HG02970 (cell line): ENCODE measurements at regions not wholly inside any gene's neighbourhood (a gene's known extent, or its start where the extent isn't known, plus 50 kb on each side); places are given as distances from the start of the nearest gene placed in this dataset.
"Not testable (repeated sequence)": the region's sequence is repeated elsewhere in the genome, so short reads cannot be mapped to it uniquely, and the experiment has no call there.

Source experiments
- ATAC-seq: cut with Tn5 transposase; IDR thresholded peaks from one replicate; pipeline ENCODE4 v1.9.1; 2021; ENCODE audit warnings: mild to moderate bottlenecking, moderate library complexity, moderate number of reproducible peaks; ENCODE audit not compliant: unreplicated experiment, low FRiP score

GRCh38 chr13:88764103-88764502 lies 1092.9 kb downstream of the SLITRK5 start:
- ATAC-seq: no peak

- ATAC-seq: no peak
Observed at GRCh38 chr13:88800505-88800904, 1129.3 kb downstream of the SLITRK5 start.

- ATAC-seq: no peak
Observed at GRCh38 chr13:88801361-88801760, 1130.2 kb downstream of the SLITRK5 start.

GRCh38 chr13:88802886-88803285 lies 1131.7 kb downstream of the SLITRK5 start:
- no peak for ATAC-seq

- no peak for ATAC-seq
Observed at GRCh38 chr13:88806438-88806837, 1135.3 kb downstream of the SLITRK5 start.

- no peak for ATAC-seq
Observed at GRCh38 chr13:88817560-88817959, 1146.4 kb downstream of the SLITRK5 start.

- no peak for ATAC-seq
Observed at GRCh38 chr13:88823114-88823513, 1151.9 kb downstream of the SLITRK5 start.

GRCh38 chr13:88824218-88824617 lies 1153.0 kb downstream of the SLITRK5 start:
- no peak for ATAC-seq

GRCh38 chr13:88840085-88840484 lies 1168.9 kb downstream of the SLITRK5 start:
- no peak for ATAC-seq

GRCh38 chr13:88852293-88852692 lies 1181.1 kb downstream of the SLITRK5 start:
- ATAC-seq: not testable (repeated sequence)

- ATAC-seq: no peak
Observed at GRCh38 chr13:88857256-88857655, 1186.1 kb downstream of the SLITRK5 start.

GRCh38 chr13:88862095-88862620 lies 1191.0 kb downstream of the SLITRK5 start:
- ATAC-seq: no peak

GRCh38 chr13:88863116-88863515 lies 1191.9 kb downstream of the SLITRK5 start:
- ATAC-seq: no peak

- ATAC-seq: no peak
Observed at GRCh38 chr13:88866195-88866594, 1195.0 kb downstream of the SLITRK5 start.

- no peak for ATAC-seq
Observed at GRCh38 chr13:88883741-88884140, 1212.6 kb downstream of the SLITRK5 start.

- no peak for ATAC-seq
Observed at GRCh38 chr13:88887045-88887662, 1216.0 kb downstream of the SLITRK5 start.

GRCh38 chr13:88895261-88895941 lies 1224.2 kb downstream of the SLITRK5 start:
- ATAC-seq: no peak

GRCh38 chr13:88896466-88896865 lies 1225.3 kb downstream of the SLITRK5 start:
- ATAC-seq: no peak

GRCh38 chr13:88908961-88909441 lies 1237.8 kb downstream of the SLITRK5 start:
- ATAC-seq: no peak

GRCh38 chr13:88919970-88920628 lies 1248.9 kb downstream of the SLITRK5 start:
- ATAC-seq: no peak

GRCh38 chr13:88925954-88926353 lies 1254.8 kb downstream of the SLITRK5 start:
- ATAC-seq: no peak
